Heart left ventricle (tissue), 16 donors: ENCODE measurements at regions not wholly inside any gene's neighbourhood (a gene's known extent, or its start where the extent isn't known, plus 50 kb on each side); places are given as distances from the start of the nearest gene placed in this dataset.

Experiments used
- ATAC-seq, 4 donors: fragments of 200-7000 bp; cut with Tn5 transposase; one replicate each; pipeline ENCODE4 v1.9.1; 2020 to 2022; ENCODE audit warnings: moderate library complexity in 4 of 4, mild to moderate bottlenecking in 3 of 4, moderate number of reproducible peaks in 1 of 4
- DNase-seq, 5 donors: peaks; one replicate each; pipeline ENCODE4 v3.0.0-alpha.2; 2020
- H3K27ac ChIP-seq, 12 donors: fragments of 200-600 bp; sonication (generic) in 4 of 12; one replicate each; pipeline versions ENCODE4 v1.5.0 to v1.8.0; 2016 to 2022; ENCODE audit warnings: mild to moderate bottlenecking in 2 of 12
- H3K27me3 ChIP-seq, 9 donors: fragments of 200-600 bp; sonication (generic) in 2 of 9; one replicate each; pipeline versions ENCODE4 v1.5.1 to v1.8.0; 2016 to 2022; ENCODE audit warnings: mild to moderate bottlenecking in 3 of 9
- H3K36me3 ChIP-seq, 9 donors: fragments of 200-600 bp; sonication (generic) in 2 of 9; one replicate each; pipeline versions ENCODE4 v1.5.0 to v1.8.0; 2018 to 2022; ENCODE audit warnings: mild to moderate bottlenecking in 2 of 9
- H3K4me1 ChIP-seq, 12 donors: fragments of 200-600 bp; sonication (generic) in 4 of 12; one replicate each; pipeline versions ENCODE4 v1.5.0 to v1.8.0; 2016 to 2022; ENCODE audit warnings: mild to moderate bottlenecking in 3 of 12
- H3K4me3 ChIP-seq, 12 donors: fragments of 200-600 bp; sonication (generic) in 4 of 12; one replicate each; pipeline versions ENCODE4 v1.5.0 to v1.8.0; 2017 to 2022; ENCODE audit warnings: mild to moderate bottlenecking in 9 of 12, moderate library complexity in 4 of 12
- H3K9me3 ChIP-seq, 12 donors: fragments of 200-600 bp; sonication (generic) in 4 of 12; one replicate each; pipeline versions ENCODE4 v1.5.0 to v1.8.0; 2016 to 2022; ENCODE audit warnings: mild to moderate bottlenecking in 1 of 12
- POLR2A ChIP-seq, 2 donors: fragments of 450-650 bp; IDR thresholded peaks; one replicate each; pipeline ENCODE4 v1.6.1; 2017; ENCODE audit warnings: antibody characterized with exemption in 2 of 2, mild to moderate bottlenecking in 2 of 2, moderate library complexity in 2 of 2
- WGBS, 4 donors: extraction: QIAGEN DNeasy Blood & Tissue Kit in 2 of 4; methylation state at CpG; one replicate each; pipeline versions ENCODE4 v1.1.5 to v1.1.7; 2013 to 2018; 5-methylcytosine and 5-hydroxymethylcytosine counted together
- intact Hi-C, 10 donors: fragments of 100-400 bp; cut with DNase I; formaldehyde crosslinking; loops; one replicate each; pipeline versions ENCODE4 v1.11.1 to v1.14.2; 2022
- TF ChIP-seq, protein P1 (sequence below), 12 donors: fragments of 200-600 bp; sonication (generic) in 4 of 12; IDR thresholded peaks; one replicate each; pipeline versions ENCODE4 v1.5.0 to v1.8.0; 2018 to 2022; ENCODE audit warnings: antibody characterized with exemption in 12 of 12, mild to moderate bottlenecking in 5 of 12
- donor health status: ischemic (EF 13 %, LVEDD 7.1; RV severe dilation, severe dysfunction).
- donor health status: healthy with polysubstance abuse.
- donor health status: DM: no; HTN: yes; CAD: no.
- donor health status: DM: no; HTN: no; CAD: no.
- donor health status: ischemic (EF 25% LVEDD 6.9; RV normal size, moderate dysfunction).
- donor health status: ischemic (EF 25% LVEDD 5.7; RV mildly dilated, moderate dysfunction).
- donor health status: healthy.
- donor health status: DM: yes; HTN: yes; CAD: no.
- donor health status: ischemic (EF 35%, LVEDD 5.7; RV mildly dilated, moderate dysfunction).
- donor health status: nonischemic (EF 11% LVEDD 7.7; RV severe dilation, severe dysfunction).
- donor health status: DM: yes; HTN: yes; CAD: no.
- donor health status: PGD.
- donor health status: ischemic (EF 29% LVEDD 5.4; RV normal size, mild dysfunction).
- donor health status: nonischemic (EF 23%, LVEDD 6.1; RV moderate dilation, normal function).

DNA sequence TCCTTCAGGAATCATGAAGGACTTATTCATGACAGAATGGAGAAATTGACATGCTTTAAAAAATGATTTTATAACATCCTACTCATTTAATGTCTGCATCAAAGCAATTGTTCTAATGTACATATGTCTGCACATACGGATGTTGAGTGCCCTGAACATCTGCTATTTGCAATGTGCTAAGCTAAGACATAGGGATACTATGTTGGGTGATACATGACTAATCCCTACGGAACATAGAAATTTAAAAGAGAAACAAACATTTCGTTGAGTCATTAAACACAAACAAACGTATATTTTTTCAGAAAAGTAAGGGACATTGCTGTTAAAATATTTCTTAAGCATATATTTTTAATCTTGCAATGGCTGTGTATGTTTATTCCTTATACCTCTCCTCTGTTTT is 686.5 kb upstream of the ADAMTS16 start:
- no peaks in the 10 kb centered on the region for H3K27me3 ChIP-seq
- H3K4me1 ChIP-seq, result no peaks in the 10 kb centered on the region
- H3K9me3 ChIP-seq, result peaks cover 0 to 11% (median 0%) of the 10 kb centered on the region in 12 donors
- intact Hi-C loops, result no loop called here
- 65 to 73% (median 70%) methylated on average over 4 of the region's 4 CpGs for WGBS, 4 donors
- no peak for TF ChIP-seq POLR2A (IDR thresholded peaks at IDR 0.05)
- TF ChIP-seq, protein P1, sequence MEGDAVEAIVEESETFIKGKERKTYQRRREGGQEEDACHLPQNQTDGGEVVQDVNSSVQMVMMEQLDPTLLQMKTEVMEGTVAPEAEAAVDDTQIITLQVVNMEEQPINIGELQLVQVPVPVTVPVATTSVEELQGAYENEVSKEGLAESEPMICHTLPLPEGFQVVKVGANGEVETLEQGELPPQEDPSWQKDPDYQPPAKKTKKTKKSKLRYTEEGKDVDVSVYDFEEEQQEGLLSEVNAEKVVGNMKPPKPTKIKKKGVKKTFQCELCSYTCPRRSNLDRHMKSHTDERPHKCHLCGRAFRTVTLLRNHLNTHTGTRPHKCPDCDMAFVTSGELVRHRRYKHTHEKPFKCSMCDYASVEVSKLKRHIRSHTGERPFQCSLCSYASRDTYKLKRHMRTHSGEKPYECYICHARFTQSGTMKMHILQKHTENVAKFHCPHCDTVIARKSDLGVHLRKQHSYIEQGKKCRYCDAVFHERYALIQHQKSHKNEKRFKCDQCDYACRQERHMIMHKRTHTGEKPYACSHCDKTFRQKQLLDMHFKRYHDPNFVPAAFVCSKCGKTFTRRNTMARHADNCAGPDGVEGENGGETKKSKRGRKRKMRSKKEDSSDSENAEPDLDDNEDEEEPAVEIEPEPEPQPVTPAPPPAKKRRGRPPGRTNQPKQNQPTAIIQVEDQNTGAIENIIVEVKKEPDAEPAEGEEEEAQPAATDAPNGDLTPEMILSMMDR (IDR thresholded peaks at IDR 0.05), result no peak
- ATAC-seq (no peak), DNase-seq (no peak)
- no peak overlapping the region for H3K4me3 ChIP-seq
- H3K27ac ChIP-seq, result no peak overlapping the region
- H3K36me3 ChIP-seq, result no peaks in the 10 kb centered on the region

GRCh38 chr5:4479426-4479825 is 660.7 kb upstream of the ADAMTS16 start:
- Histone ChIP-seq H3K9me3 (peaks cover 0 to 11% (median 0%) of the 10 kb centered on the region in 12 donors), H3K4me1 (no peaks in the 10 kb centered on the region), H3K36me3 (no peaks in the 10 kb centered on the region), H3K27ac (no peak overlapping the region), H3K27me3 (peaks cover 0 to 7% (median 0%) of the 10 kb centered on the region in 9 donors), H3K4me3 (no peak overlapping the region)
- DNase-seq (no peak), ATAC-seq (no peak)
- TF ChIP-seq, protein P1 (IDR thresholded peaks at IDR 0.05), result no peak
- no peak for TF ChIP-seq POLR2A (IDR thresholded peaks at IDR 0.05)
- 60 to 64% (median 63%) methylated on average over 3 of the region's 3 CpGs for WGBS, 4 donors
- intact Hi-C loops, result no loop called here

GRCh38 chr5:4480528-4481349 is 659.4 kb upstream of the ADAMTS16 start:
- Histone ChIP-seq H3K36me3 (no peaks in the 10 kb centered on the region), H3K27me3 (peaks cover 0 to 7% (median 0%) of the 10 kb centered on the region in 9 donors), H3K9me3 (peaks cover 0 to 11% (median 0%) of the 10 kb centered on the region in 12 donors), H3K4me1 (no peaks in the 10 kb centered on the region), H3K27ac (no peak overlapping the region), H3K4me3 (no peak overlapping the region)
- DNase-seq (no peak), ATAC-seq (no peak)
- TF ChIP-seq POLR2A (IDR thresholded peaks at IDR 0.05), result no peak
- TF ChIP-seq, protein P1 (IDR thresholded peaks at IDR 0.05), result no peak
- intact Hi-C loops, result no loop called here
- 70 to 77% (median 71%) methylated on average over 18 of the region's 18 CpGs for WGBS, 4 donors

DNA sequence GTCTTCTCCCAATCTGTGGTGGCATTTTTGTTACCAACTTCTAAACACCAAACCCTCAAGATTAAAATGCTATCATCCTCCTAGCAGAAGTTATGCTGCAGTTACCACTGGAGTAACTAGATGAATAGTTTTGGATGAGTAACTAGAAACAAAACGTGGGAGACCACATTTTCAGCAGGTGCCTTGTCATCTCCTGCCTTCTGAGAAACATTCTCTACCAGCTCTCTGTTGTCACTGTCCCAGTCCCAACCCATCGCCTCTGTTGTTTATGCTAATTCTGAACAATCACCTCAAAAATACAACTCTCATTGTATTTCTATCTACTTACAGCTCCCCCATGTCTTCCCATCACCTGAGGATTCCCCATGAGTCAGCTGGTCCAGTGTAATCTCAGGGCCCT is 652.5 kb upstream of the ADAMTS16 start:
- DNase-seq (no peak), ATAC-seq (no peak)
- no peaks in the 10 kb centered on the region for H3K27me3 ChIP-seq
- H3K4me3 ChIP-seq, result no peak overlapping the region
- intact Hi-C loops, result no loop called here
- 58 to 70% (median 64%) methylated on average over 2 of the region's 2 CpGs for WGBS, 4 donors
- H3K9me3 ChIP-seq, result peaks cover 0 to 9% (median 0%) of the 10 kb centered on the region in 12 donors
- H3K36me3 ChIP-seq, result no peaks in the 10 kb centered on the region
- TF ChIP-seq, protein P1 (IDR thresholded peaks at IDR 0.05), result no peak
- TF ChIP-seq POLR2A (IDR thresholded peaks at IDR 0.05), result no peak
- H3K4me1 ChIP-seq, result no peaks in the 10 kb centered on the region
- H3K27ac ChIP-seq, result no peak overlapping the region
